Uterus (tissue), 3 donors: ENCODE measurements at regions not wholly inside any gene's neighbourhood (a gene's known extent, or its start where the extent isn't known, plus 50 kb on each side); places are given as distances from the start of the nearest gene placed in this dataset.

ENCODE experiments used
- DNase-seq, 2 donors: peaks; one replicate each; pipeline ENCODE4 v3.0.0-alpha.2; 2019 to 2020
- H3K27ac ChIP-seq, 2 donors: fragments of 200-600 bp; sonication (generic); 1 replicate in 1 of 2; 2 replicates in 1 of 2; pipeline ENCODE4 v1.5.1; 2016 to 2018
- H3K27me3 ChIP-seq, 2 donors: fragments of 200-600 bp; sonication (generic); one replicate each; pipeline ENCODE4 v1.5.1; 2018 to 2019; ENCODE audit warnings: control low read depth in 1 of 2
- H3K36me3 ChIP-seq, 2 donors: fragments of 200-600 bp; sonication (generic); one replicate each; pipeline ENCODE4 v1.5.1; 2019; ENCODE audit warnings: control low read depth in 1 of 2
- H3K4me1 ChIP-seq, 2 donors: fragments of 200-600 bp; sonication (generic); one replicate each; pipeline ENCODE4 v1.5.1; 2018 to 2019; ENCODE audit warnings: control low read depth in 1 of 2
- H3K4me3 ChIP-seq, 2 donors: fragments of 200-600 bp; sonication (generic); 1 replicate in 1 of 2; 2 replicates in 1 of 2; pipeline ENCODE4 v1.5.1; 2018 to 2019; ENCODE audit warnings: mild to moderate bottlenecking in 1 of 2
- H3K9me3 ChIP-seq, 2 donors: fragments of 200-600 bp; sonication (generic); one replicate each; pipeline ENCODE4 v1.5.1; 2019; ENCODE audit warnings: control low read depth in 1 of 2
- POLR2A ChIP-seq, 2 donors: fragments of 450-650 bp; IDR thresholded peaks; one replicate each; pipeline ENCODE4 v1.6.1; 2016; ENCODE audit warnings: antibody characterized with exemption in 2 of 2, mild to moderate bottlenecking in 1 of 2, moderate library complexity in 1 of 2
- intact Hi-C: fragments of 100-400 bp; cut with DNase I; formaldehyde crosslinking; loops from one replicate; pipeline ENCODE4 v1.15.1; 2023; ENCODE audit warnings: low total_unique reads
- TF ChIP-seq, protein P1 (sequence below), 4 experiments: fragments of 200-600 bp in 2 of 4; fragments of 450-650 bp in 2 of 4; sonication (generic) in 2 of 4; IDR thresholded peaks; one replicate each; pipeline ENCODE4 v1.5.1; 2016 to 2019; ENCODE audit warnings: antibody characterized with exemption in 4 of 4, mild to moderate bottlenecking in 2 of 4, moderate library complexity in 1 of 4
- donor health status: DM: yes; HTN: yes; CAD: no.

DNA sequence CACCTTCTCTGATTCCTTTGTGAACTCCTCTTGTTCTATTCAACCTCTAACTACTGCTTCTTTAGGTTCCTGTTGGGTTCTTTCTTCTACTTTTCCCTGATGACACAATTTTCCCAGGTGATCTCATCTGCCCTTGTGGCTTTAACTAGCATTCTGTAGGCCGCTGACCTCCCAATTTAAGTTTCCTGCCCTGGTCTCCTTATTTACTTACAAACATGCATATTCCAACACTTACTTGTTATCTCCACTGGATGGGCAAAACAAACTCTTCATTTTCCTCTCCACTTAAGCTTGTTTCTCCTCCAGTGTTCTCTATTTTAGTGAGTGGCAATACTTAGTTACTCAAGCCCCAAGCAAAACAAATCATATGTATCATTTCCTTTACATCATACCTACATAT lies 734.5 kb downstream of the METTL15 start:
- H3K9me3 ChIP-seq = no peaks in the 10 kb centered on the region
- H3K36me3 ChIP-seq = no peaks in the 10 kb centered on the region
- no peak overlapping the region for H3K4me3 ChIP-seq
- intact Hi-C loops = no loop called here
- DNase-seq = no peak
- TF ChIP-seq, protein P1, sequence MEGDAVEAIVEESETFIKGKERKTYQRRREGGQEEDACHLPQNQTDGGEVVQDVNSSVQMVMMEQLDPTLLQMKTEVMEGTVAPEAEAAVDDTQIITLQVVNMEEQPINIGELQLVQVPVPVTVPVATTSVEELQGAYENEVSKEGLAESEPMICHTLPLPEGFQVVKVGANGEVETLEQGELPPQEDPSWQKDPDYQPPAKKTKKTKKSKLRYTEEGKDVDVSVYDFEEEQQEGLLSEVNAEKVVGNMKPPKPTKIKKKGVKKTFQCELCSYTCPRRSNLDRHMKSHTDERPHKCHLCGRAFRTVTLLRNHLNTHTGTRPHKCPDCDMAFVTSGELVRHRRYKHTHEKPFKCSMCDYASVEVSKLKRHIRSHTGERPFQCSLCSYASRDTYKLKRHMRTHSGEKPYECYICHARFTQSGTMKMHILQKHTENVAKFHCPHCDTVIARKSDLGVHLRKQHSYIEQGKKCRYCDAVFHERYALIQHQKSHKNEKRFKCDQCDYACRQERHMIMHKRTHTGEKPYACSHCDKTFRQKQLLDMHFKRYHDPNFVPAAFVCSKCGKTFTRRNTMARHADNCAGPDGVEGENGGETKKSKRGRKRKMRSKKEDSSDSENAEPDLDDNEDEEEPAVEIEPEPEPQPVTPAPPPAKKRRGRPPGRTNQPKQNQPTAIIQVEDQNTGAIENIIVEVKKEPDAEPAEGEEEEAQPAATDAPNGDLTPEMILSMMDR (IDR thresholded peaks at IDR 0.05) = no peak
- no peak for TF ChIP-seq POLR2A (IDR thresholded peaks at IDR 0.05)
- no peak overlapping the region for H3K27ac ChIP-seq
- H3K27me3 ChIP-seq = no peaks in the 10 kb centered on the region
- H3K4me1 ChIP-seq = no peaks in the 10 kb centered on the region

DNA sequence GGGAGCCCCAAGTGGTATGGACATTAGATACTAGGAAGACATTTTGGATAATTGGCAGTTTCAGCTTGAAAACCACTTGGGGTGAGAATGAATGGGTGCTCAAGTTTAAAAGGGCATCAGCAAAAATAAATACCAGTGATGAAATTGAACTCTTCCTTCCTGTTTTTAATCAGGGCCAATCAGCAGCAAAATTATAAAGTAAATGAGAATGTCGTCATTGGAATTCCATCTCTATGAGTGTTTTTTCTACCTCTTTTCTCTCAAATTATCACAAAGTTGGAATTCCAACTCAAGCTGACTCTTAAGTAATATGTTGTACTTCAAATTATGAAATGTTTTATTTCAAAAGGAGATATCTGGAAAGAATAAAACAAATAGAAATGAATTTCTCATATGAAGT lies 730.6 kb downstream of the METTL15 start:
- Histone ChIP-seq H3K4me1 (no peaks in the 10 kb centered on the region), H3K36me3 (no peaks in the 10 kb centered on the region), H3K9me3 (no peaks in the 10 kb centered on the region), H3K27ac (no peak overlapping the region), H3K27me3 (no peaks in the 10 kb centered on the region), H3K4me3 (no peak overlapping the region)
- intact Hi-C loops = no loop called here
- DNase-seq = no peak
- TF ChIP-seq, protein P1 (IDR thresholded peaks at IDR 0.05) = no peak
- no peak for TF ChIP-seq POLR2A (IDR thresholded peaks at IDR 0.05)

DNA sequence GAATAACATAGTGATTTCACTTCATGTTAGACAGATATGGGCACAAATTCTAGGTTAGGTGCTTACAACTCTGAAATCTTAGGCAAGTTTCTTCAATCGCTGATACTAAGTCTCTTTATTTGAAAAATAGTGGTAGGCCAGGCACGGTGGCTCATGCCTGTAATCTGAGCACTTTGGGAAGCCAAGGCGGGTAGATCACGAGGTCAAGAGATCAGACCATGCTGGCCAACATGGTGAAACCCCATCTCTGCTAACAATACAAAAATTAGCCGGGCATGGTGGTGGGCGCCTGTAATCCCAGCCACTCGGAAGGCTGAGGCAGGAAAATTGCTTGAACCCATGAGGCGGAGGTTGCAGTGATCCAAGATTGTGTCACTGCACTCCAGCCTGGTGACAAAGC lies 729.4 kb downstream of the METTL15 start:
- Histone ChIP-seq H3K27ac (no peak overlapping the region), H3K36me3 (no peaks in the 10 kb centered on the region), H3K4me3 (no peak overlapping the region), H3K9me3 (no peaks in the 10 kb centered on the region), H3K4me1 (no peaks in the 10 kb centered on the region), H3K27me3 (no peaks in the 10 kb centered on the region)
- TF ChIP-seq, protein P1 (IDR thresholded peaks at IDR 0.05) = no peak
- TF ChIP-seq POLR2A (IDR thresholded peaks at IDR 0.05) = no peak
- intact Hi-C loops = no loop called here
- DNase-seq = no peak

DNA sequence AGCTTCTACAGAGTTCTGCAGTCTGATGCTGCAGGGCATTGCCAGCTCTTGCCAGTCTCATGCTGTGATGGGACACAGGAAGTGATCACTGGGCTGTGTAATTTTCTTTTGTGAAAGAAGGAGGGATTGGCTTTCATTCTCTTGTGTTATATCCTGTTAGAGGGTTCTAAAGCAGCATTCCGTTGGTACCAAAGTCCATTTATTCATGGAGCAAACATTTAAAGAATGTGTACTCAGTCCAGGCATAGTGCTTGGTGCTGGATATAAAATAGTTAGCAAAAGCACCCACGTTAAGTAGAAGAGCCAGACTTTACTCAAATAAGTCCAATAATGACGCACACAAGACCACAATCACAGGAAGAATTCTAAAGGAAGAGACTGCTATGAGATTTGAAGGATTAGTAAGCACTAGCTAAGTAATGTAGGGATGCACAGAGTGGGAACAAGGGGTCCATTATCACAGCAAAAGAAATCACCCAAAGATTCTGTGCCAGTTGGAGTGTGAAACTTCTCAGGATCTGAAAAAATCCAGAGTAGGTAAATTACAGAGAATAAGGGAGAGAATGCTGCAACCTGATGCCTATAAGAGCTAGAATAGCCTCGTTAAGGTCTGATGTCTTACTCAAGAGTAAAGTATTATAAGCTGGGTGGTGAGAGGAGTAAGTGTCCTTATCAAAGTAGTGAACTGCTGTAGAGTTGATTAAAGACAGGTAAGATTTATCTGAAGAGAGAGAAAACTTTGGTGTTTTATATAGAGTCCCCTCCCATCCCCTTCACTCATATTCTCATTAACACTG lies 728.3 kb downstream of the METTL15 start:
- Histone ChIP-seq H3K9me3 (no peaks in the 10 kb centered on the region), H3K27me3 (no peaks in the 10 kb centered on the region), H3K27ac (no peak overlapping the region), H3K4me3 (no peak overlapping the region), H3K4me1 (no peaks in the 10 kb centered on the region), H3K36me3 (no peaks in the 10 kb centered on the region)
- intact Hi-C loops = no loop called here
- no peak for DNase-seq
- TF ChIP-seq, protein P1 (IDR thresholded peaks at IDR 0.05) = no peak
- no peak for TF ChIP-seq POLR2A (IDR thresholded peaks at IDR 0.05)

DNA sequence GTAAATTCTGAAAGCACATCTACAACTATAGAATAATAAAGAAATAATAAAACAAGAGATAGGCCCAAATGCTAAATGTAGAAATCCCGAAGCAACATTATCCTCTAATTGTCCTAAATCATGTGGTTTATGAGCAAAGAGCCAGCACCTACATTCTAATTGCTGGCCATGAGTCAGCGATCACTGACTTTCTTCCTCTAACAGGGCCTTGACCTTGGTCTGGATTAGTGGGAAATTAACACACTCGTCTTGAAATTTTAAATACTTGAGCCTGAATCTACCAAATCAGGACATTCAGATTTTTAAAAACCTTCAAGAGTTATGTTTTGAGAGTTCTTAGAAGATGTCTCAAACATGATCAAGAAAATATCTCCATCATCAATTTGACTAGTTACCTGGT lies 727.6 kb downstream of the METTL15 start:
- no peak for DNase-seq
- TF ChIP-seq, protein P1 (IDR thresholded peaks at IDR 0.05) = no peak
- no peak for TF ChIP-seq POLR2A (IDR thresholded peaks at IDR 0.05)
- no peaks in the 10 kb centered on the region for H3K9me3 ChIP-seq
- no peak overlapping the region for H3K4me3 ChIP-seq
- intact Hi-C loops = no loop called here
- no peak overlapping the region for H3K27ac ChIP-seq
- H3K36me3 ChIP-seq = no peaks in the 10 kb centered on the region
- H3K4me1 ChIP-seq = no peaks in the 10 kb centered on the region
- no peaks in the 10 kb centered on the region for H3K27me3 ChIP-seq
